ENCODE measurements at regions not wholly inside any gene's neighbourhood (a gene's known extent, or its start where the extent isn't known, plus 50 kb on each side); places are given as distances from the start of the nearest gene placed in this dataset.

DNA sequence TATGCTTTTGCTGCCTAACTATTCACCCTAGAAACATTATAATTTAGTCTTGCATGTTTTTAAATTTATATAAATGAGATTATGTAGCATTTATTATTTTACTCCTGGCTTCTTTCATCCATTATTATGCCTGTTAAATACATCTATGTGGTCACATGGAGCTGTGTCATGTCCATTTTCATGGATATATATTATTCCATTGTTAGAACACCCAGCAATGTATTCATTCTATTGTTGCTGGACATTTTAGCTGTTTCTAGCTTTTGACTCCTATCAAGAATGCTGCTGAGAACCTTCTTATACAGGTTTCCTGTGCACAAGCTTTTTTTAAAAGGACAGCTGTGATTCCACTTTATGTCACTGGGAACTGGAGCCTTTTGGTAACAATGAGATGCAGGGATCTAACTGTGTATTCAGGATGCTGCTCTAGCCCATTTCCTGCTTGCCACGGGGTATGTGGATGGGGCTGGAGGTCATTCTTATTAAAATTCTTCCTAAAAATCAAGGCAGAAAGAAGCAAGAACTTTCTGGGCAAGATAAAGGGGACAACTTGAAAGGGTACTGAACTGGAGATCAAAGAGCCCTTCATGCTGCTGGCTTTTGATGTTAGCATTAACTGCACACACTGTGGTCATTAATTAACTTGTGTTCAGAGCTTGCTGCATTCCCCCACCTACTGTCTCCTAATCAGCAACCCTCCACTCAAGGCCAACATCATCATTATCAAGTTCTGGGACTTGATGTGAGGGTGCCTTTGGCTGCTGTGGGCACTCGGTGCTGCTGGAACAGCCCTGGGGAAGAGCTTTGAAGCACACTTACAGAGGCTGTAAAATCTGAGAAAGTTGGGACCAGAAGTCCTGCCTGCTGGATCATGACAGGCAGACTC, 96.6 kb upstream of the AKIRIN2 start:
- DNase-seq = no peak

DNA sequence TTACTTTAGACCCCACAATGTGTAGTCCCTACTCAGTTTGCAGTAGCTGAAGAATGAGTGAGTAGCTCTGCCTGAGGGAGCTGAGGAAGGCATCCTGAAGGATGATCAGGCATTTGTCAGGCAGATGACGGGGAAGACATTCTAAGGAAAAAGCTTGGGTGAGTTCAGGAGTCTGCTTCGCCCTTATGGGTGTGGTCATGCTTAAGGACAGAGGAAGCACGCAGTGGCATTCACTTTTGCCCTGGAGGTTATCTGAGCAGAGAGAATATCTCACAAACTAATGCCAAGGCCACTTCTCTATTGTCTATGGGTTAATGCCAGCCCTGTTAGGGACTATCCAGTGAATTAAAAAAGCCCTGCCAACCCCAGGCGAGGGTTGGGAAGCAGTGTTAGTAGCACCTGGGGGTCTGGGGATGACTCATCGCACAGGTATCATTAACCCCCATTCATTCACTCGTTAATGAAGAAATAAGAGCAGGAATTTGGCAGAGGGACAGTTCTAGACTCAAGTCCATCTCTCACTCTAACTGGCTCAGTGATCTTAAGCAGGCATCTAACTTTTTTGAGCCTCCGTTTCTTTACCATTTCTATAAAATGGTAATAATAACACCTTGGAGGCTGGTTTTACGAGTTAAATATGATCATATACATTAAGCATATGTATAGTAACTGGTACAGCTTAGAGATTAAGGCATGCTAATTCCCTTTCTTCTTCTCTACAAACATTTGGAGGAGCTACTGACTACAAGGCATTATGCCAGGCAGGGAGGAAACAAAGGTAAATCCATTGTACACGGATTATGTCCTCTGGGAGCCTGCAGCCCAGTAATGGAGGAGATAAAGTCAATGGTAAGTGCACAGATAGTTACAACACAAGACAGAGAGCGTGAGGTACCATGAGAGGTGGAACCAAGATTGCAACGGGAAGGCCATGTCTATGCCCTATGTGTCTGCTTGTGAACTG, 93.2 kb upstream of the AKIRIN2 start:
- DNase-seq = no peak

DNA sequence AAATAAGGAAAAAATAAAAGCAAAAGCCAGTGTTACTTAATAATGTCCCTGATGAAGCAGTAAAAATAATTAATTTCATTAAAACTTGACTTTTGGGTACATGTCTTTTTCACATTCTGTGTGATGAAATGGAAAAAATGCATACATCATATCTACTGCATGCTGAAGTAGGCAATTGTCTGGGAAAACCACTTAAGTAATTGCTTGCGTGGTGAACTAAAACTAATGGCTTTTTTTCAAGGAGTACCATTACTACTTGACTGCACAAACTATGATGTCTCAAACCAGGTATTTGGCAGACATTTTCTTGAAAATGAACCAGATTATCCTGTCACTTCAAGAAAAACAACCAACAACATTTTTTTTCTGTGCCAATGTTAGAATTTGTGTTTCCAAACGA, 91.3 kb upstream of the AKIRIN2 start:
- no peak for DNase-seq

DNA sequence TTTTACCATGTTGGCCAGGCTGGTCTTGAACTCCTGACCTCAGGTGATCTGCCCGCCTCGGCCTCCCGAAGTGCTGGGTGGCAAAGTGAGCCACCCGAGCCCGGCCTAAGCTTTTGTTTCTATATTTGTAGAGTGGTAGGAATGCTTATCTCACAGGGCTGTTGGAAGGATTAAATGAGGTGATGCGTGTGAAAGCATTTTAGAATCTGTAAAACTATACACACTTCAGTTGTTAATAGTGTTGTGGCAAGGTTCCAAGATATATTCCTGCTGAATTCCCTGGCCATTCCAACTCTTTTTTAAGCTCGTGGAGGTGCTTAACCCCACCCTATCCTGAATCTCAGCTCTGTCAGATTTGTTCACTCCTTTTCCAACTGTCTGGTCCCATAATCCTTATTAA, 89.9 kb upstream of the AKIRIN2 start:
- DNase-seq = no peak

DNA sequence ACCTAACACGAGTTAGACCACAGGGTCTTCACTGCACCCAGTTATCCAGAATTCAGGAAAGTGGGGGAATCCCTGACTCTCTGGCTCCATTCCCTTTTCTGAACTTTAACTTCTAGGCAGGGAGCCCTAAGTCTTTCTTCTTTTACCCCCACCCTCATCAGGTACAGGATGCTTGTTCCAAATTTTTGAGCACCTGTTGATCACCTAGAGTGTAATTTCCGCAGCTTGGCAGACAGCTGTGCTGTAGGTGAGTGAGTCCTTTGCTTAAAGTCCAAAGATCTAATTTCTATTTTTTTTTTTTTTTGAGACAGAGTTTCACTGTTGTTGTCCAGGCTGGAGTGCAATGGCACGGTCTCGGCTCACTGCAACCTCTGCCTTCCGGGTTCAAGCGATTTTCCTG, 89.5 kb upstream of the AKIRIN2 start:
- no peak for DNase-seq

DNA sequence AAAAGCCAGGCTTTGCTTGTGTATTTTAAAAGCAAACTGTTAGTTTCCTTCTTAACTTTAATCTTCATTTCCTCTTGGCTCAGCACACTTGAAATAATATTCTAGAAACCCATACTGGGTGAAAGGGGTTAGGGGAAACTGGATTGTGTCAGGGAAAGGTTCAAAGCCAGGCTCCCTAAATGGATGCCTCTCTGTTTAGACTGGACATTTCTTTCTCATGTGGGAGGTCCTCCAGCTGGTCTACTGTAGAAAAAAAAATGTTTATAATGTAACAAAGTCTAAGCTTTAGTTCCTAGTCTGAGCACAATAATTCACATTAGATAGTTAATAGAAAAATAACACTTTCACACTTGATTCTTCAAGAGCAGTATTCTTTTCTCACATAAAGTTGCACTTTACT, 89.0 kb upstream of the AKIRIN2 start:
- DNase-seq = no peak

DNA sequence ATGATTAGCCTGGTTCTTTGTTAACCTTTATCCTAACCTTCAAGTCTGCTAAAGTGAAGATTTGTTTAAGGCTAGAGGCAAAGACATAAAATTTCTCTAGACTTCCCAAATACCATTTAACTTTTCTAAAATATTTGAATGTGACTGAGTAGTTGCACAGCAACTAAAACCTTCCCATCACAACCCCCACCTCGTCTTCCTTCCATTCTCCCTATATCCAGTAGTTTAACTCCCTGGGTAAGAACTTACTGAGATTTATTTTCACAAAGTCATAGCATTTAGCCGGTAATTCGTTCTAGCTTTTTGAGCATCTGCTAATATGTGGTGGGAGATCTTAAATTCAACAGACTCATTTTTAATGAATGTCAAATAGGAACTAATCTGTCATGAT, 87.9 kb upstream of the AKIRIN2 start:
- no peak for DNase-seq

DNA sequence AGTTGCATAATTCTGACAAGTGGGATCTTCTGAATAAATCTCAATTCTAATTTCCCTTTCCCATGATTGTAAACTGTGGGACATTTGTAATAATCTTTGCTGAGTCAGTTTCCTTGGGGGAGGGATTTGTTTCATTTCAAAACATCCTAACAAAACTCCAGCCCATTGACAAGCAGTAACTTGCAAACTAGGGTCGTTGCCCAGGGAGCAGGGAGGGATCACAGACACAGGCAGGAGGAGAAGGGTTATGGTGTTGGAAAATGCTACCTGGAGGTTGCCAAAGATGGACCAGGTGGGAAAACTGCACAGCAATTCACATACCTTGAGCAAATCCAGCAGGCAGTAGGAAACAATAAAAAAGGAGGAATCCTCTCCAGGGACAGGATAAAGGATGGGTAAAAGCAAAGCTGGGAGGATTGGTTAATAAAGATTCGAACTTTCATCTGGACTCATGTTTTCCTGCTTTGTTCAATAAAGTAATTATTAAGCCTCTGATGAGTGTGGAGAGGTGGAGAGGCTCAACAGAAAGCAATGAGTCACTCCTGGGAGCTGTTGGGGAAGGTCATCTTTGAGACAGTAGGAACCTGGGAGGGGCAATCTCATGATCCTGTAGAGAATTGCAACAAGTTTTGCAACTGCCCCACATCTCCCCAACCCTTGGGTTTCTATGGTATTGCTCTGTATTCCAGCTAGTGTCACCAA, 87.3 kb upstream of the AKIRIN2 start:
- DNase-seq = no peak

DNA sequence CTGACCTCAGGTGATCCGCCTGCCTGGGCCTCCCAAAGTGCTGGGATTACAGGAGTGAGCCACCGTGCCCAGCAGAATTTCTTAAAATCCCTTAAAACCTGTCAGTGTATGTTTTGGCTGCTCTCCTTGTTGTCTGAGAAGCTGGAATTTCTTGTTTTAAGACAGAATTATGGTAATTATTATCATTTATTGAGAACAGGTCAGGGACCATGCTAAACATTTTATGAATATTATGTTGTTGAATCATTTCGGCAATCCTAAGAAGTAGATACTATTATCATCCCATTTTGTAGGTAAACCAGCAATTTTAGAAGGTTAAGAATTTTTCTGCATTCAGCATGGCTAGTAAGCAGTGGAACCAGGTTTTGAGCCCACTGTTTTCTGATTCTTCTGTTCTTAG, 86.1 kb upstream of the AKIRIN2 start:
- DNase-seq = no peak

DNA sequence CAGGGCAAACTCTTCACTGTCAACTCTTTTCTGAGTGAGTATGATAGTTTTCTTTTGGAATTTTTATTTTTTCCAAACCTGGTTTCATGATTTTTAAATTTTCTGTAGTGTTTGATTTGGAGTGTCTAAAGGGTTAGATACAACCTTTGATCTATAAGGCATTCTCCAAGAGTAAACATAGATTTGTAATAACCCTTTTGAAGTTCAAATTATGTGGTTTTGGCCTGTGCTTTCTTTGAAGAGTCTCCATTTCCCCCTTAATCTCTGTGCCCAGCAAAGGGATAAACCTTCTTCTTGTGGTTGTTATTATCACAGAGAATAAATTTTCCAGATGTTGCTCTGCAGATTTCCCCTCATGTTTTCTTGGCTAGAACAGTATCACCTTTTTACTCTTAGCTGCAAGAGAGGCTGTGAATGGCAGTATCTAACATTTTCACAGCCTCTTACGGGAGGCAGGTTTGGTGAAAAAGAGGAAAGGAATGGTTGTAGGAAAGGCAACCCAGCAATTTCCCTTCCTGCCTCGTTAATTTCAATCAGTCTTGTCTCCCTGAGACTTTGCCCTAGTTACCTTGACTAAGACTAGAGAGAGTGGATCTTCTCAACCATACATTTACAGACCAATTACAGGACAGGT, 83.3 kb upstream of the AKIRIN2 start:
- no peak for DNase-seq

DNA sequence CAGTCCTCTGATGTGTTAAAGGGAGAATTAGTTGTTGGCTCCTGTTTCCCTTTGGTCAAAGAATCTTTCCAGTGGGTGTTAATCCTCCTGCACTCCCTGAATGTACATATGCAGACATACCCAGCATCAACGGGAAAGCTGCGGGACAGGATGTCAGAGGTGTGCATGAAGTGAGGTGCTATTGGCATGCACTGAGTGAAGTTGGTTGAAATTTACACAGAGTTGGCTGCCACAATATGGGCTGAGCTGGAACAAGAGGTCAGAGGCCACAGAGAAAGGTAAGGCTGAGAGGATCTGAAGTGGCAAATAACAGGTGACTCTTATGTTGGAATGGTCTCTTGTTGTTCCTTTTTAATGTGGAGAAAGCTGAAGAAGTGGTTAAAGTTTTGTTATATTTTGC, 82.7 kb upstream of the AKIRIN2 start:
- DNase-seq = no peak

DNA sequence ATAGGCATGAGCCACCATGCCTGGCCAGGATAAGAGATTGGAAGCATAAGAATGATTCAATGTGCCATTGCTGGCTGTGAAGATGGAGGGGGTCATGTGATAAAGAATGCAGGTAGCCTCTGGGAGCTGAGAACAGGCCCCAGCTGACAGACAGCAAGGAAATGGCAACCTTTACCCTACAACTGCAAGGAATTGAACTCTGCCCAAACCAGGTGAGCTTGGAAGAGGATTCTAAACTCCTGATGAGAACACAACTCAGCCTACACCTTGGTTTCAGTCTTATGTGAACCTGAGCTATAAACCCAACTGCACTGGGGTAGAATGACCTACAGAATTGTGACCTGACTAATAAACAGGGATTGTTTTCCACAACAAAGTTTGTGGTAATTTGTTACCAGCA, 82.0 kb upstream of the AKIRIN2 start:
- no peak for DNase-seq

DNA sequence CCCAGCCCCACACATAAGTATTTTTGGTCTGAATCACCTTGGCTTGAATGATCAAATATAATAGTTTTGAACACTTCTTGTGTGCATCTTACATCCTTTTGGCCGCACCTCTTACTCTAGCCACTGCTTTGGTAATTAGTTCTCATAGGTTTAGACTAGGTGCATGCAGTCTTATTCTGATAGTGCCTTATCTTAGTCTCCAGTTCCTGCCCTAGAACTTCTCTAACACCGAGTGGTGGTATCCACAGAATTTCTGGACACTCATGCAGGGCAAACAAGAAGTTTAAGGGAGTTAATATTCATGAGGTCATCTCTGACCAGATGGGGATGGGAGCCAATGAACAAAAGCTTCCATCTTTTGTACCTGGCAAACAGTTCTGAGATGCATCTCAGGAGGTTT, 77.5 kb upstream of the AKIRIN2 start:
- DNase-seq = no peak

DNA sequence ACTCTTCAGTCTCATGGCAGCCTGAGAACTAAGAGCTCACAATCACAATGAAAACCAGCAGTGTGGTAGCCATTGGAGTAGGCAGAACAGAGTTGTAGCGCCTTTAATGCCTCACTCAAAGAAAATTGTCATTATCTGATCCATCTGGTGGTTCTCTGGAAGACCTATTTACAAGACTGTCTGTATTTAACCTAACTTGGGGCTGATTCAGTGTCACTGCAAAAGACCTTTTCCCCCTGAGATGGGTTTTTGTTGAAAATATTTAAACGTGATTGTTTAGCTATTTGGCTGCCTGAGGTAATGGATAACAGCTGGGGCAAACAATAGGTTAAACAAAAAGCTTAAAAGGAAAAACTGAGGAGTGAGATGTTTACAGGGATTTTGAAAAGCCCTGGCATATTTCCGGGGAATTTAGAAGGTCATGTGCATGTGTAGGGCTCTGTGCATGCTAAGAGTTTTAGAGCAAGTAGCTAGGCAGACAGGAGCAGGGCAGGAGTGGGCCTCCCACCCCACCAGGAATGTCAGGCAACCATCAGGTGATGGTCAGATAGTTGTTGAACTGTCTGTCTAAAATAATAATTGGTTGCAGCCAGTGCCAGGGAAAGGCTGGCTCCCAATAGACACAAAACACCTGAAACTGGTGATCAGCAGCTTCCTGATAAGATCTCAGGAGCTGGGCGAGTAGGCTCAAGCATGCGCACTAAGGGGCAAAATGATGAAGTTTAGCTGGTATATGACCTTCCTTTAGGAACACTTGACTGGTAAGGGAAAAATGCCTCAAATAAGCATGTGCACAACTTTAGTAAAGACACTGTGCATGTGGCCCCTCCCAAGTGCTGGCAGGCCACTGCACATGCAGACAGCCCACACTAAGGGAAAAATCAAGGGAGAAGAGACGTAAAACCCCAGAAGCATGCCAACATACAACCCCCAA, 70.8 kb upstream of the AKIRIN2 start:
- DNase-seq = no peak

DNA sequence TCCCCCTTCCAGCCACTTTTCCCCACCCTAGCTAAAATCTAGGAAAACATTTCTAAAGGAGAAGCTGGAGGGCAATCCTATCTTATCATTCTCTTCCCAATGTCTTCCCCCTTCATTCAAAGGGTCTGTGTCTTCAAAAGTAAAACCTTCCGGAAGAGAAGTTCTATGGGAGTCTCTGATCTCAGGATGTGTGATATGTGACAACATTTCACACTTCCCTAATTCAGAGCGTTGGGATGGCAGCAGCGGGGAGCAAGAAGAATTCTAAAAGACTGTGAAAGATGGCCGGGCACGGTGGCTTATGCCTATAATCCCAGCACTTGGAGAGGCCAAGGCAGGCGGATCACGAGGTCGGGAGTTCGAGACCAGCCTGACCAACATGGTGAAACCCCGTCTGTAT, 65.4 kb upstream of the AKIRIN2 start:
- no peak for DNase-seq

DNA sequence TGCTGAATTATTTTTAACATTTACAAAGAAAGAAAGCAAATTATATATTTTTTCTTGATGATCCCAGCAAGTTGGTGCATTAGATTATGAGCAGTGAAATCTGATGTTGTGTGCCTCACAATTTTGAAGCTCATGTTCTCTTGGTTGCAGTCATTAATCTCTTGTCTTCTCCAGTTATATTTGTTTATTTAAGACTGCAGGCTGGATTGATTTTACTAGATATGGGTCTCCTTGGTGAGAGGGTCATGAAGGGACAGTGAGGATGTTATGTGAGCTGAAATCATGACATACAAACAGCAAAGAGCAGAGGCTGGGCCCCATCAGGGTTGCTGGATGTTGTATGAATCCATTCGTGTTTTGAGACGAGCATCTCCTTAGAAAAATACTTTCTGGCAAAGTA, 64.2 kb upstream of the AKIRIN2 start:
- DNase-seq = no peak

DNA sequence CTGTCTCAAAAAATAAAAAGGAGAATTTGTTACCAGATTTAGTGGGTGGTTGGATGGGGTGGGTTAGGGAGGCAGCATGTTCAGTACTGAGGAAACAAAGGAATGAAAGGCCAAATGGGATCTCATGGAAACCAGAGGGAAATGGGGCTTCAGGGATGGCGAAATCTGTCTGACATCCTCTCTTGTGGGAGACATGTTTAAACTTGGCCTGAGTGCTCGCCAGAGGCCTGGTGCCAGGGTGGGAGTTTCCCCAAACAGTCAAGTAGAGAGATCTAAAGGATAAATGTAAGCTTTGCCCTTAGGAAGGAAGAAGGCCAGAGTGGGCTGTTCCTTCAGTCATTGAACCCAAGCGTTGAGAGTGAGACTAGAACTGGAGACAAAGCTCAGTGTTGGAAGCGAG, 61.9 kb upstream of the AKIRIN2 start:
- no peak for DNase-seq

DNA sequence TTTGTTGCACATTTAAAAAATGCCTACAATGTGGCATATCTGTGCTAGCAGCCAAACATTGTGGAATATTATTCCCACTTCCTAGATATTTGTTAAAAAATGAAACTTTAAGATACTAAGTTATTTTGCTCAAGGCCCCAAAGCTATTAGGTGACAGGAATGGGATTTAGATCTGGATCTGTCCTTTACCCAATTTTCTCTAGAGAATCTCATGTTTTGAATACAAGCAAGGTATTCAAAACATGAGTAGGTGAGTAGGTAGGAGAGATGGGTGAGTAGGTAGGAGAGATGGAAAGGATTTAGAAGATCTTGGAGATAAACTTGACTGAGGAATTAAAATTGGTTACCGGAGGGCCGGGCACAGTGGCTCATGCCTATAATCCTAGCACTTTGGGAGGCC, 61.2 kb upstream of the AKIRIN2 start:
- no peak for DNase-seq

DNA sequence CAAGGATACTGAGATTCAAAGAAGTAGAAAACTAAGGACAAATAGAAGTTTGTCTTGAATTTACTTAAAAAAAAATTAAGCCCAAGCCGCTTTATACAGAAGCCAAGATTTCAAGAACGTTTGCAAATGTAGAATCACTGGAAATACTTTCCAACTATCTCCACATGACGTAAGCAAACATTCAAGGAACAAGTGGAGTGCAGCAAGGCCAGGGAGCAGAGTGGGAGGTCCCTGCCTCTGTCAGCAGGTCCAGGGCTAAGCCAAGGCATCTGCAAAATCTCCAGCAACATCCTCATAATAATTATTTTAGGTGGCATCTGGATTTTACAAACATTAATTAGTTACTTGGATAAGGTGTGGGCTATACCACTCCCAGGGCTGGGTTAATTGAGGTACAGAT, 60.1 kb upstream of the AKIRIN2 start:
- no peak for DNase-seq

DNA sequence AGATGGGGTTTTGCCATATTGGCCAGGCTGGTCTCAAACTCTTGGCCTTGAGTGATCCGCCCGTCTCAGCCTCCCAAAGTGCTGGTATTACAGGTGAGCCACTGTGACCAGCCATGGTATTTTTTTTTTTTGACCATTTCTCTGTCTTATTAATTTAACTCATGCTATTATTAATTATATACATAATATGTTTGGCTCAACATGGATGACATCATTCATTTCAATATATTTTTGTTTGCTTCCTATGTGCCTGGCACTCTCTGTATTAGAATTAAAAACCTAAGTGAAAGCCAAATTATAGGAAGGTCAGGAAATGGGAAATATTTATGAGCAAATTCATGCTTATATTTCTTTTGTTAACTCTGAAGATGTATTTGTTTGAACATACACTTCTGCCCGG, 55.8 kb upstream of the AKIRIN2 start:
- DNase-seq = no peak

DNA sequence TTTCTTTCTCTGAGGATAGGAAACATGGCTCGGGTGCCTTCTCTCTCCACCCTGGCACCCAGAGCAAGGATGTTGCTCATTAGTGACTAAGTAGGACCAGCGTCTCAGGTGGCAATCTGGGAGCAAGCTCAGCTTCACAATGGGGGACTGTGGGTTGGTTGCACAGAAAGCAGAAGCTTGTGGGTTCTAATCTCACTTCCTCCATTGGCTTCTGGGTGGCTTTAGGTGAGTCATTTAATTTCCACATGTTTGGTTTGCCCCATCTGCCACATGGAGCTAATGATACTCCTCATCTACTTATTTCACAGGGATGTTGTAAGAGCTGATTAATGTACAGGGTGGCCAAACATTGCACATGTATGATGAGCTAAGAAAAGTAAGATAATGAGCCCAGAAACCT, 54.8 kb upstream of the AKIRIN2 start:
- peak; percentile 49 for DNase-seq
